Neuron (in vitro differentiated cells): ENCODE measurements at regions not wholly inside any gene's neighbourhood (a gene's known extent, or its start where the extent isn't known, plus 50 kb on each side); places are given as distances from the start of the nearest gene placed in this dataset.

Experiments
- H2AFZ ChIP-seq: one replicate; pipeline ENCODE4 v1.6.1; 2013; ENCODE audit warnings: low read depth, mild to moderate bottlenecking, inconsistent platforms, low read length, moderate library complexity
- H3K27me3 ChIP-seq: one replicate; pipeline ENCODE4 v1.6.1; 2013; ENCODE audit warnings: low read length; ENCODE audit not compliant: insufficient read depth
- H3K36me3 ChIP-seq: one replicate; pipeline ENCODE4 v1.6.1; 2013; ENCODE audit warnings: low read length; ENCODE audit not compliant: insufficient read depth
- H3K4me1 ChIP-seq: one replicate; pipeline ENCODE4 v1.6.1; 2013; ENCODE audit warnings: low read length; ENCODE audit not compliant: insufficient read depth
- H3K4me3 ChIP-seq: 2 replicates; pipeline ENCODE4 v1.5.1; 2013; ENCODE audit warnings: mild to moderate bottlenecking, low read length, moderate library complexity
- H3K9me3 ChIP-seq: one replicate; pipeline ENCODE4 v1.6.1; 2013; ENCODE audit warnings: low read length

DNA sequence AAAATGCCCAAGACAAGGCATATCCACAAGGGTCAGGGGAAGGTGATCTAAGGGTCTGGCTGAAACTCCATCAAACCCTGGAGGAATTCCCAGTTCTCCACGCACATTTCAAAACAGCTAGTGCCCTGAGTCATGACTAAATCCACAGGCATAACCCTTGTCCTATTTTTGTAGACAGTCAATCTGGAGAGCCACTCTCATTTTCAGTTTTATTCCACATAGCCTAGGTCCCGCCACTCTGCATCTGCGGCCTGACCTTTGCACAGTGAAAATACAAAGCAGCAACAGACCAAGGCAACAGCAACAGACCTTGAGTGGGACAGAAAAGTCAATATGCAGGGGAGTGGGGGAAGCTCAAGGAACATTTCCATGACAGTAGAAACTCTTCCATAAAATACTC is 201.4 kb upstream of the NPVF start:
- Histone ChIP-seq H3K4me1 (peaks cover 6% of the 10 kb centered on the region), H3K4me3 (no peak overlapping the region), H2AFZ (no peak overlapping the region), H3K9me3 (no peaks in the 10 kb centered on the region), H3K27me3 (no peaks in the 10 kb centered on the region), H3K36me3 (no peaks in the 10 kb centered on the region)

DNA sequence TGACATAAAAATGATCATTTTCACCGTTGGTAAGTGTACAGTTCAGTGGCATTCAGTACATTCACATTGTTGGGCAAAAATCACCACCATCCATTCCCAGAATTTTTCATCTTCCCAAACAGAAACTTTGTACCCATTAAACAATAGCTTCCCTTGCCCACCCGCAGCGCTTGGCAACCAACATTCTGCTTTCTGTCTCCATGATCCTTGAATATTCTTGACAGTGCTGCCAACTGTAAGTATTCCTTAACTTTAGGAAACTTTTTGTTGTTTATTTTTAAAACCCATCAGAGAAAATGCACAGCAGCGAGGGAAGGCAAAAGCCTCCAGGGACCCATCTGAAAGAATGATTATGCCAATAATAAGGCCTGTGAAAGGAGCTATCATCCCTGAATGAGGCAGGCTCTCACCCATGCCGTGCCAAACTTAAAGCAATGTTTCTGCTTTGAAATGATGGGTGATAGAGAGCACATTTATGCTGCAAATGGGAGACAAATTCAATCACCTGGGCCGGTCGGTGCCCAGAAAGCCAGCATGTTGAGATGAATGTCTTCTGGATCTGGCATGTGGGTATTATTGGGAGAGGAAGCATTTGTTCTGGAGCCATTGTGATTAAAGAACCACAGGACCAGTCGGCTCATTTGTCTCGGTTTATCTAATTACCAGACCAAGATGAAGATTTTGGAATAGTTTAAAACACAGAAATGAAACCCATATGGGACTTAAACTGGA is 202.1 kb upstream of the NPVF start:
- Histone ChIP-seq H3K4me3 (no peak overlapping the region), H3K9me3 (no peaks in the 10 kb centered on the region), H2AFZ (no peak overlapping the region), H3K36me3 (no peaks in the 10 kb centered on the region), H3K27me3 (no peaks in the 10 kb centered on the region), H3K4me1 (peaks cover 6% of the 10 kb centered on the region)

DNA sequence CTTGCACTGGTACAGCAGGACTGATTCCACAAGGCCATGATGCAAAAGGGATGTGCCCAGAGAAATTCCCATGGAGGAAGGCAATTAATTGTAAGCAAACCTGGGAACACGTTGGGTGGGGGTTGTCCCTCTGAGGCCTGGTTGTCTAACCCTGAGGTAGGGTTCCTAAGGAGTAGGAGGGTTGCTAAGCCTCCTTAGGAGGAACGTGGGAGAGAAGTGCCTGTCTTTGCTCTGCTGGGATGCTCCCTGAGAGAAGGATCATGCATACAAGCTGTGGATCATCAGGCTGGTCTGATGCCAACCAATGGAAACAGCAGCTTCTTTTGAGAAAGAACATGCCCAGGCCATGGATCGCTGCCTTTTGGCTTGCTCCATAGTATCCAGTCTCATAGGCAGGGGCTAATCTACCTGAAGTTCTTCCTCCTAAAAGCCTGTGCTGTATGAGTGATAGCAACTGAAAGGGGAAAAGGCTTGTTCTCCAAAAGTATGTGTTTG is 203.7 kb upstream of the NPVF start:
- H3K4me1 ChIP-seq, result peaks cover 6% of the 10 kb centered on the region
- H2AFZ ChIP-seq, result no peak overlapping the region
- no peaks in the 10 kb centered on the region for H3K36me3 ChIP-seq
- no peak overlapping the region for H3K4me3 ChIP-seq
- H3K27me3 ChIP-seq, result no peaks in the 10 kb centered on the region
- no peaks in the 10 kb centered on the region for H3K9me3 ChIP-seq

DNA sequence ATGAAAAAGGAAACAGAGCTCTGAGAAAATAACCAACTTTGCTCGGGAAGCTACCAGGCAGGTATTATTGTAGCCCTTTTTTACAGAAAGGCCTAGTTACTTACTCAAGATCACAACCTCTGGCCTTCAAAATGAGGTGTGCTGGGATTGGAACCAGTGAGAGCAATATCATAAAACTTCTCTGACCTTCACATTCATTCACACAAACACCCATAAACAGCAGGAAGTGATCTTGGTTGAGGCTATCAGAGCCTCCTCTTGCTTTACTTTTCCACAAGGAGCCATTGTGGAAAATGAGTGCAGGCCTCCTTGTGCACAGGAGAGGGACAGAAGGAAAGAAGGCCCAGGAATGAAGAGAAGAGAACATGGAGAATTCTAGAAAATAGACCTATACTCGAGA is 204.5 kb upstream of the NPVF start:
- H3K9me3 ChIP-seq, result no peaks in the 10 kb centered on the region
- H2AFZ ChIP-seq, result no peak overlapping the region
- peaks cover 6% of the 10 kb centered on the region for H3K4me1 ChIP-seq
- H3K36me3 ChIP-seq, result no peaks in the 10 kb centered on the region
- H3K4me3 ChIP-seq, result no peak overlapping the region
- no peaks in the 10 kb centered on the region for H3K27me3 ChIP-seq

DNA sequence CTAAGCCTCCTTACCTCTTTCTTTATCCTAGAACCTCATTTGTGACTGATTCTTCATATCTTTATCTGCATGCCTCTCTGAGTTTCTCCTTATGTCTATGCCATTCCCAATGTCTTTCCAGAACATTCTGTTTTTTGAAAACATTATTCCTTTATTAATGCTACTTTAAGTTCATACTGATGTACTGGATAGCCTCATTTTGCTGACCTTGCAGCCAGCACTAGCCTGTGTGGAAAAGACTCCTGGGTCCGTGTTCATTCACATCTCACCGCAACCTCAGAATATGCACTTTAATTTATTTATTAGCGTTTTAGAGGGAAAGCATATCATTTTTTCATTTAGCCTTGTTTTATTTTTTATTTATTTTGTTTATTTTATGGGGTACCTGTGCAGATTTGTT is 208.1 kb upstream of the NPVF start:
- Histone ChIP-seq H3K4me1 (no peaks in the 10 kb centered on the region), H3K36me3 (no peaks in the 10 kb centered on the region), H2AFZ (no peak overlapping the region), H3K9me3 (no peaks in the 10 kb centered on the region), H3K4me3 (no peak overlapping the region), H3K27me3 (no peaks in the 10 kb centered on the region)

DNA sequence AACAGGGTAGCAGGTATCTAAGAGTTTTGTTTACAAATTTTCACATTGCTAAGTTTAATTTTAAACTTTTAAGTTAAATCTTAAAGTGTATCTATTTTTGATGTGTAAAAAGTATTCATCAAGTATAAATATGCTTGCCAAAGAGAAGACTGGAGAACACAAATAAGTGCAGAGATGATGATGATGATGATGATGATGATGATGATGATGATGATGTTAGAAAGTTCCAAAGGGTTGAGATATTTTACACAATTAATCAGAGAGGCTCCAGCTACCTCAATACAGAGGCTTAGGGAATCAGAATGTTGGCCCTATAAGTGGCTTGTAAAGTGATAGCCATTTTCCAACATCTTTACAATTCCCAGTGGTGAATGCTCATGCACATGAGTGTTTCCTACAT is 209.0 kb upstream of the NPVF start:
- no peaks in the 10 kb centered on the region for H3K4me1 ChIP-seq
- H3K9me3 ChIP-seq, result no peaks in the 10 kb centered on the region
- H3K4me3 ChIP-seq, result no peak overlapping the region
- H2AFZ ChIP-seq, result no peak overlapping the region
- H3K36me3 ChIP-seq, result no peaks in the 10 kb centered on the region
- no peaks in the 10 kb centered on the region for H3K27me3 ChIP-seq

DNA sequence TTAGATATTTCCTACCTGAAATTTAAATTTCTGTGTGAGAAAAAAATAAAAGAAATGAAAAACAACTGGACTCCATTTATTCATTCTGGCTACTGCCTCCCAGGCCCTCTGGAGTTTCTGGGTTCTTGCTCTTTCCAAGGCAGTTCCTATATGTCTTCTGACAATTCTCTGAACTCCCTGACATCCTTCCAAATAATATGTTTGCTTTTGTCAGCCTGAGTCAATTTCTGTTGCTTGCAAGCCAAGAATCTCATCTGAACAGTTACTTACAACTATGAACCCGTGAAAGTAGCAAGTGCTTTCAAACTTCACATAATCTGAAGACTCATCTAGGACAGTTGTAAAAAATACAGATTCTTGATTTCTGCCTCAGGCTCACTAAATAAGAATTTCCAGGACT is 216.7 kb upstream of the NPVF start:
- Histone ChIP-seq H3K4me1 (no peaks in the 10 kb centered on the region), H3K36me3 (no peaks in the 10 kb centered on the region), H3K9me3 (no peaks in the 10 kb centered on the region), H3K4me3 (no peak overlapping the region), H3K27me3 (no peaks in the 10 kb centered on the region), H2AFZ (no peak overlapping the region)

DNA sequence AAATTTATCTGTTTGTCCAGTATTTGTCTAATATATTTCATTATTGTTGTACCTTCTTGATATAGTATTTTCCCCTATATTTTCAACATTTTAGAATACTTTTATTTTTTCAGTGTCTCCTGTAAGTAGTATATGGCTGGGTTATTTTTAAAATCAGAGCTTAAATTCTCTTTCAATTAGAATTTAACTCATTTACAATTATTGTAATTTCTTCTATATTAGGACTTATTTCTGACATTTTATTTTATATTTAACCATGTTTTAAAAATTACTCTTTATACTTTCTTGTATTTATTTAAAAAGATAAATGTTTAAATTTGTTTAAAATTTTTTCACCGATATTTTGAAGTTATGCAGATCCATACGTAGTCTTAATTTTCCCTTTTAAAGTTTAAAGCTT is 220.0 kb upstream of the NPVF start:
- Histone ChIP-seq H3K4me1 (no peaks in the 10 kb centered on the region), H3K9me3 (no peaks in the 10 kb centered on the region), H3K4me3 (no peak overlapping the region), H3K36me3 (no peaks in the 10 kb centered on the region), H3K27me3 (no peaks in the 10 kb centered on the region), H2AFZ (no peak overlapping the region)

DNA sequence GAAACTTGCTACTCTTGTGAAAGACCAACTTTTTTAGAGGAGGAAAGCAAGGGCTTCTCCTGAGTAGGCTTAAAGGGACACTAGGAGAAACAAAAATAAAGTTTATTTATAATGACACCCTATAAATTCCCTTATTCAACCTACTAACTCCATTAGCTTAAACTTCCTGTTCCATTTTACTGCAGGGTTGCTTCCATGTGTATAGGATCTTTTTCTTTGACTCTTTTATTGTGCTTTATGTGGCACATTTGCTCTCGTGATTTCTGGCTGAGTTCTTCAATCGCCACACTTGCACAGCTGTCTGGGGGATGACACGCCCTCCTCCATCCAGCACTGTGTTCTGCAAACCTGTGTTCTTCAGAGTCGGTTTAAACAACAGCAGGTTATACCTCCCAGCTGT is 225.7 kb upstream of the NPVF start:
- H3K27me3 ChIP-seq, result peaks cover 6% of the 10 kb centered on the region
- no peaks in the 10 kb centered on the region for H3K36me3 ChIP-seq
- H3K4me1 ChIP-seq, result no peaks in the 10 kb centered on the region
- H2AFZ ChIP-seq, result no peak overlapping the region
- H3K9me3 ChIP-seq, result no peaks in the 10 kb centered on the region
- no peak overlapping the region for H3K4me3 ChIP-seq

DNA sequence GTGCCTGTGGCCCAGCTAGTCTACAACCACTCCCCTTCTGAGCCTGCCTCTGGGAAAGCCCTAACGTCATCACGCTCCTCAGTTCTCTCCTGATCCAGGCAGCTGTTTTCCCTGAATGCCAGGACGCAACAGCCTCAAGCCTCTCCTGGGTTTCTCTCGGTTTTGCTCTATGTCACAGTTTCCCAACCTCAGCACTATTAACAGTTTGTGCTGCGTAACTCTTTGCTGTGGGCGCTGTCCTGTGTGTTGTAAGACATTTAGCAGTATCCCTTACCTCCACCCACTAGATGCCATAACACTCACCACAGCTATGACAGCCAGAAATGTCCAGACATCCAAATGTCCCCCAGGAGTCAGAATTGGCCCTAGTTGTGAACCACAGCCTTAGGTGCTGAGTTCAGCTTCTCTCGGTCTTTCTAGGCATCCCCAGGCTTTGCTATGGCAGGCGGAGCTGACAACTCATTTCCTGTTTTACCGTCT is 226.3 kb upstream of the NPVF start:
- no peak overlapping the region for H2AFZ ChIP-seq
- H3K4me1 ChIP-seq, result no peaks in the 10 kb centered on the region
- no peaks in the 10 kb centered on the region for H3K36me3 ChIP-seq
- H3K4me3 ChIP-seq, result no peak overlapping the region
- H3K27me3 ChIP-seq, result peaks cover 6% of the 10 kb centered on the region
- H3K9me3 ChIP-seq, result no peaks in the 10 kb centered on the region

DNA sequence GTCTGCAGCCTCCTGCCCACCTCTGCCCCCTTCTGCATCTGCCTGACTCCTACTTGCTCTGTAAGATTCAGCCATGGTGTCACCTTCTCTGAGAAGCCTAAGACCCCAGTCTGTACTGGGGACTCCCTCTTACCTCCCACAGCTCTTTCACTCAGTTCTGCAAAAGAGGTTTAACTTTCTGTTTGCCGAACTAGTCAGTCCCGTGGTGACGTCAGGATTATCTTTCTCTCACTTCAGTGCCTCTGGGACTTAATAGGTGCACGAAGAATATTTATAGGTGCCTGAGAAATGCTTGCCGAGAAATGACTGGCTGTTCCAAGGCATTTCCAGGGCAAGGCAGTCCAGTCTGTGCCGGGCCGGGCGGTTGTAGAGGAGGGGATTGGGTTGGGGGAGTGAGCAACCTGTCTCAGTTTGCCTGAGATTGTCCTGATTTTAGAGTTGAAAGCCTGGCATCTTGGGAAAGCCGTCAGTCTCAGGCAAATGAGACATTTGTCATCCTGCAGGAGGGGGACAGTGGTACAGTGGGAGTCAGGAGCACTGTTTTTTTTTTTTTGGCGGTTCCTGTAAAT is 227.5 kb upstream of the NPVF start:
- H3K4me1 ChIP-seq, result no peaks in the 10 kb centered on the region
- H3K36me3 ChIP-seq, result no peaks in the 10 kb centered on the region

DNA sequence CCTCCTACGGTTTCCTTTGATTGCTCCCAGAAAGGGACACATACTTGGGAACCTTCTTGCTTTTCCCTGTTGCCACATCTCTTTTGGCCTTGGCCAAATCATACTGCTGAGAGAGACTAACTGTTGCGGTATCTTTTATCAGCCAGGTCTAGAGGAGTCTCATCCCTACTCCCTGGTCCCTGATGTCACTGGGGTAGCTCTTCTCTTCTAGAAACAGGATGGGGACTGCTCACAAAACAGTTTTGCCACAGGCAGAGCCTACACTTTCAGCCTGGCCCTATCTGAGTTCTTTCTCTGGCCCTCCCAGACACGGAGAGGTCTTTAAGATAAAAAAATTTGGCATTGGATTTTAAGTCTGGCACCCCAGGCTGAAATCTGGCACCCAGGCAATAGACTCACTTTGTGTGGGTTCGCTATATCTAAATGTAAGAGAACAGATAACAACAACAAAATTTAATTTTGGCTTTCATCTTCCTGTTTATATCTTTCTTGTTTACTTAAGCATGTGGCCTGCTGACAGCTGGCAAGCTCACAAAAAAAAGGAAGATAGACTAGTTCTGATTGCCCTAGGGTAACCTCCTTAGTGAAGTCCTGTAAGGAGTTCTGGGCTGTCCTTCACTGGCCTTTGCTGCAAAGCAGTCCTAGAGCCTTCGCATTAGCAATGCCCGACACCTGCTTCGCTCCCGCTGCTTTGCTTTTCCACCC is 228.3 kb upstream of the NPVF start:
- H3K27me3 ChIP-seq, result peaks cover 8% of the 10 kb centered on the region
- H2AFZ ChIP-seq, result no peak overlapping the region
- H3K36me3 ChIP-seq, result no peaks in the 10 kb centered on the region
- no peak overlapping the region for H3K4me3 ChIP-seq
- no peaks in the 10 kb centered on the region for H3K4me1 ChIP-seq
- no peaks in the 10 kb centered on the region for H3K9me3 ChIP-seq

More for the DNA sequence above, 227.5 kb upstream of the NPVF start:
- no peaks in the 10 kb centered on the region for H3K9me3 ChIP-seq
- H3K27me3 ChIP-seq, result peaks cover 6% of the 10 kb centered on the region
- no peak overlapping the region for H3K4me3 ChIP-seq
- no peak overlapping the region for H2AFZ ChIP-seq

DNA sequence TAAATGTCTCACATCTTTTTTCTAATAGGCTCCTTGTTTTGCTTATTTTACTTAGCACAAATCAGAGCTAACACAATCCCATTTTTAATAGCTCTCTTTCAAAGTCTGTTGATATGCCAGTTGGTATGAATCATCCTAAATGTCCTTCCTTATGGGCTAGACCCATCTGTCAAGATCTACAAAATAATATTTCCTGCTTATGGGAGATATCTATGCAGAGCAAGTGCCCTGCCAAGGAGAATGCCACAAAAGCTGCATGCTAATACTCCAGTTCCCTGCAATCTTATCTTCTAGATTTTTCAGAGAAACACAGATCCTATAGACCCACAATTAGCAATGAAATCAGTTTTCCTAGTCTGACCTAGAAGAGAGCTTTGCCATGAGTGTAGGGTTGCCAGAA is 230.8 kb upstream of the NPVF start:
- Histone ChIP-seq H3K36me3 (no peaks in the 10 kb centered on the region), H3K27me3 (peaks cover 8% of the 10 kb centered on the region)

More for the DNA sequence above, 230.8 kb upstream of the NPVF start:
- Histone ChIP-seq H2AFZ (no peak overlapping the region), H3K4me3 (no peak overlapping the region), H3K4me1 (peaks cover 1% of the 10 kb centered on the region), H3K9me3 (no peaks in the 10 kb centered on the region)
